IMR-90 (cell line): ENCODE measurements at regions not wholly inside any gene's neighbourhood (a gene's known extent, or its start where the extent isn't known, plus 50 kb on each side); places are given as distances from the start of the nearest gene placed in this dataset.

Source experiments
- CTCF ChIP-seq: conservative IDR thresholded peaks from 2 replicates; pipeline ENCODE4 v1.5.1; 2012; ENCODE audit warnings: mild to moderate bottlenecking, low read depth, low read length, improper control_type of control experiment
- MAFK ChIP-seq: IDR thresholded peaks from 2 replicates; pipeline ENCODE4 v1.6.1; 2012; ENCODE audit warnings: low read depth, low read length, improper control_type of control experiment
- POLR2A ChIP-seq: IDR thresholded peaks from 2 replicates; pipeline ENCODE4 v1.6.1; 2012; ENCODE audit warnings: mild to moderate bottlenecking, low read depth, low read length
- RAD21 ChIP-seq: IDR thresholded peaks from 2 replicates; pipeline ENCODE4 v1.6.1; 2012; ENCODE audit warnings: low read length, improper control_type of control experiment
- RCOR1 ChIP-seq: IDR thresholded peaks from 2 replicates; pipeline ENCODE4 v1.6.1; 2012; ENCODE audit warnings: mild to moderate bottlenecking, low read length, improper control_type of control experiment; ENCODE audit not compliant: insufficient replicate concordance
- USF2 ChIP-seq: fragments of 150-350 bp; IDR thresholded peaks from 2 replicates; pipeline ENCODE4 v1.6.1; 2017; ENCODE audit warnings: mild to moderate bottlenecking, antibody characterized with exemption, low read length, low read depth

DNA sequence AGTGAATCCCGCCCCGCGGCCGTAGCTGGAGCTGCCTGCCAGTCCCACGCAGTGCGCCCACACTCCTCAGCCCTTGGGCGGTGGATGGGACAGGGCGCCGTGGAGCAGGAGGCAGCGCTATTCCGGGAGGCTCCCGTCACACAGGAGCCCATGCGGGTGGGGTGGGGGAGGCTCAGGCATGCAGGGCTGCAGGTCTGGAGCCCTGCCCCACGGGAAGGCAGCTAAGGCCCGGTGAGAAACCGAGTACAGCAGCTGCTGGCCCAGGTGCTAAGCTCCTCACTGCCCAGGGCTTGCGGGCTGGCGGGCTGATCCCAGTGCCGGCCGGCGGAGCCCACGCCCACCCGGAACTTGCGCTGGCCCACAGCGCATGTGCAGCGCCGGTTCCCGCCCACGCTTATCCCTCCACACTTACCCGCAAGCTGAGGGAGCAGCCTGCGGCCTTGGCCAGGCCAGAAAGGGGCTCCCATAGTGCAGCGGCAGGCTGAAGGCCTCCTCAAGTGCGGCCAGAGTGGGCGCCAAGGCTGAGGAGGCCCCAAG lies 1152.8 kb upstream of the CELF4 start:
- TF ChIP-seq POLR2A (no peak), MAFK (no peak), CTCF (no peak), RCOR1 (no peak), RAD21 (no peak), USF2 (no peak)
